ENCODE measurements at regions not wholly inside any gene's neighbourhood (a gene's known extent, or its start where the extent isn't known, plus 50 kb on each side); places are given as distances from the start of the nearest gene placed in this dataset.

DNA sequence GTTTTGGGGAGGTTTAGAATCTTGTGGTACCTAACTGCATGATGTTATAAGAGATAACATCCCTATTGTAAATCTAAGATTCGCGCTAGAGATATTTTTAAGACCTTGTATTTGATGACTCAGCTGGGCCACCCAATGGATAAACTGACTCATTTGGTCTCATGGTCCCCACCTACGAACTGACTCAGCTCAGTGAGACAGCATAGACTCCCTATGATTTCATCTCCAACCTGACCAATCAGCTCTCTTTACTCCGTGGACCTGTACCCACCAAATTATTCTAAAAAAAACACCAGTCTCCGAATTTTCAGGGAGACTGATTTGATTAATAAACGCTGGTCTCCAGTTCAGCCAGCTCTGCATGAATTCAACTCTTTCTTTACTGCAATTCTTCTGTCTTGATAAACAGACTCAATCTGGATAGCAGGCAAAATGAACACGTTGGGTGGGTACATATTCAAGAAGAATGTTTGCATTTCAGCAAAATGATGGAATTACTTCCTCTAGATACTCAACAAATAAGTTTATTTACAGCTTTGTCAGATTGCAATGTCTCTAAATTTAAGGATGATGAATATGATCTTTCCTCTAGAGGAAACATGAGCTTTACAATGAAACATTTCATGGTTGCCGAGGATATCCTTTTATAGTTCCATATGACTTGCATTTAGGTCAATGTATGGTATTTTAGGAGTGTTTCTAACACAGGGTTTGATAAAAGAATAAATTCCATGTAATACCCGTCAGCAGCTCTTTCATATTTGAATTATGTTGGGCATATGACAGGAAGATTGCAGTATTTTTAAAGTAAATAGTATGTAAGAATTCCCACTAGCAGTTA lies 516.6 kb upstream of the RGS18 start:
- intact Hi-C loops (cut with DNase I) = no loop called here
- DNase-seq = peak in 1 of 5 donors; percentile 3

DNA sequence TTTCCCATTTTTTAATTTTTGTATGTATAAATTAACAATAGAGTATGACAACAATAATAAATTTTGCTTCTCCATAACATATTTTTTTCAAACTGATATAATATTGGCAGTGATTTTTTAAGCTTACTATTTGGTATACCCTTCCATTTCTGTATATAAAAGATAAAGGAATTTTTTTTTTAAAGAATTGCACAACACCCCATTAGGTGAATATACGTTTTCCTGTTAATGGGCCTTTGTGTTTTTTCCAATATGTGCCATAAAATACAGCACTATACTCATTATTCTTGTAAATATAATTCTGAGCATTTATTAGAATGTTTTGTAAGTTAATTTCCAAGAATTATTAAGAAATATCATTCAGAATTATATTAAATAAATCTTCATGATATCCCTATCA lies 515.2 kb upstream of the RGS18 start:
- H3K4me1 ChIP-seq (ENCODE audit: control insufficient read depth in 2 of 3, insufficient read depth in 2 of 3, low read depth in 1 of 3, low read length in 3 of 3) = no peaks in the 10 kb centered on the region
- intact Hi-C loops (cut with DNase I) = no loop called here
- H3K27ac ChIP-seq (ENCODE audit: low read depth in 2 of 2, low read length in 2 of 2) = no peak overlapping the region
- no peaks in the 10 kb centered on the region for H3K36me3 ChIP-seq (ENCODE audit: control insufficient read depth in 2 of 3, insufficient read depth in 3 of 3, low read length in 3 of 3)
- FAIRE-seq (no peak), DNase-seq (no peak)
- H3K9me3 ChIP-seq (ENCODE audit: control insufficient read depth in 2 of 3, insufficient read depth in 1 of 3, low read length in 3 of 3) = no peaks in the 10 kb centered on the region
- H3K9ac ChIP-seq (ENCODE audit: low read length in 3 of 3) = no peak overlapping the region
- TF ChIP-seq, protein P1, sequence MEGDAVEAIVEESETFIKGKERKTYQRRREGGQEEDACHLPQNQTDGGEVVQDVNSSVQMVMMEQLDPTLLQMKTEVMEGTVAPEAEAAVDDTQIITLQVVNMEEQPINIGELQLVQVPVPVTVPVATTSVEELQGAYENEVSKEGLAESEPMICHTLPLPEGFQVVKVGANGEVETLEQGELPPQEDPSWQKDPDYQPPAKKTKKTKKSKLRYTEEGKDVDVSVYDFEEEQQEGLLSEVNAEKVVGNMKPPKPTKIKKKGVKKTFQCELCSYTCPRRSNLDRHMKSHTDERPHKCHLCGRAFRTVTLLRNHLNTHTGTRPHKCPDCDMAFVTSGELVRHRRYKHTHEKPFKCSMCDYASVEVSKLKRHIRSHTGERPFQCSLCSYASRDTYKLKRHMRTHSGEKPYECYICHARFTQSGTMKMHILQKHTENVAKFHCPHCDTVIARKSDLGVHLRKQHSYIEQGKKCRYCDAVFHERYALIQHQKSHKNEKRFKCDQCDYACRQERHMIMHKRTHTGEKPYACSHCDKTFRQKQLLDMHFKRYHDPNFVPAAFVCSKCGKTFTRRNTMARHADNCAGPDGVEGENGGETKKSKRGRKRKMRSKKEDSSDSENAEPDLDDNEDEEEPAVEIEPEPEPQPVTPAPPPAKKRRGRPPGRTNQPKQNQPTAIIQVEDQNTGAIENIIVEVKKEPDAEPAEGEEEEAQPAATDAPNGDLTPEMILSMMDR (IDR thresholded peaks at IDR 0.05; ENCODE audit: borderline replicate concordance, extremely low read depth, insufficient read depth) = no peak
- H3K27me3 ChIP-seq (ENCODE audit: control insufficient read depth, insufficient read depth, low read length) = no peaks in the 10 kb centered on the region
- H3K4me3 ChIP-seq (ENCODE audit: low read length in 3 of 3) = no peak overlapping the region

More for the DNA sequence above, 516.6 kb upstream of the RGS18 start:
- Histone ChIP-seq H3K9me3 (ENCODE audit: control insufficient read depth in 2 of 3, insufficient read depth in 1 of 3, low read length in 3 of 3) (no peaks in the 10 kb centered on the region), H3K4me1 (ENCODE audit: control insufficient read depth in 2 of 3, insufficient read depth in 2 of 3, low read depth in 1 of 3, low read length in 3 of 3) (no peaks in the 10 kb centered on the region), H3K27me3 (ENCODE audit: control insufficient read depth, insufficient read depth, low read length) (no peaks in the 10 kb centered on the region), H3K27ac (ENCODE audit: low read depth in 2 of 2, low read length in 2 of 2) (no peak overlapping the region), H3K9ac (ENCODE audit: low read length in 3 of 3) (no peak overlapping the region), H3K4me3 (ENCODE audit: low read length in 3 of 3) (no peak overlapping the region), H3K36me3 (ENCODE audit: control insufficient read depth in 2 of 3, insufficient read depth in 3 of 3, low read length in 3 of 3) (no peaks in the 10 kb centered on the region)
- FAIRE-seq = no peak
- TF ChIP-seq, protein P1 (IDR thresholded peaks at IDR 0.05; ENCODE audit: borderline replicate concordance, extremely low read depth, insufficient read depth) = no peak

DNA sequence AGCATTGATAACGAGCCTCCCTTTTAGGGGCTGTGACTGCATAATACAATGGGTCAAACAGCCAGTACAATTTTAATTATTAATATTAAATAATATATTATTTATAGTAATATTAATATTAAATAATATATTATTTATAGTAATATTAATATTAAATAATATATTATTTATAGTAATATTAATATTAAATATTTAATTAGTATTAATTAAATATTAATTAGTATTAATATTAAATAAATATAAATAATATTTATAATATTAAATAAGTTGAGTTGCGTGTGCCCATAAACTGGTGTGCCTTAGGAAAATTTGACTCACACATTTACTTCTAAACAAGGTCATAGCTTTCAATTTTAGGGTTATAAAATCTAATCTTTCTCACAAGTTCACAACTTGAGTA lies 509.3 kb upstream of the RGS18 start:
- no peak overlapping the region for H3K27ac ChIP-seq (ENCODE audit: low read depth in 2 of 2, low read length in 2 of 2)
- TF ChIP-seq, protein P1 (IDR thresholded peaks at IDR 0.05; ENCODE audit: borderline replicate concordance, extremely low read depth, insufficient read depth) = no peak
- intact Hi-C loops (cut with DNase I) = no loop called here
- no peak for DNase-seq
- H3K36me3 ChIP-seq (ENCODE audit: control insufficient read depth in 2 of 3, insufficient read depth in 3 of 3, low read length in 3 of 3) = no peaks in the 10 kb centered on the region
- H3K27me3 ChIP-seq (ENCODE audit: control insufficient read depth, insufficient read depth, low read length) = no peaks in the 10 kb centered on the region
- H3K4me3 ChIP-seq (ENCODE audit: low read length in 3 of 3) = no peak overlapping the region
- peak; percentile 98 for FAIRE-seq
- no peaks in the 10 kb centered on the region for H3K4me1 ChIP-seq (ENCODE audit: control insufficient read depth in 2 of 3, insufficient read depth in 2 of 3, low read depth in 1 of 3, low read length in 3 of 3)
- no peaks in the 10 kb centered on the region for H3K9me3 ChIP-seq (ENCODE audit: control insufficient read depth in 2 of 3, insufficient read depth in 1 of 3, low read length in 3 of 3)
- H3K9ac ChIP-seq (ENCODE audit: low read length in 3 of 3) = no peak overlapping the region

Measured in kidney (tissue), 13 donors.